GM21737 (cell line): ENCODE measurements at regions not wholly inside any gene's neighbourhood (a gene's known extent, or its start where the extent isn't known, plus 50 kb on each side); places are given as distances from the start of the nearest gene placed in this dataset.

Source experiments
- ATAC-seq: cut with Tn5 transposase; IDR thresholded peaks from one replicate; pipeline ENCODE4 v1.9.1; 2021; ENCODE audit warnings: mild to moderate bottlenecking, moderate library complexity; ENCODE audit not compliant: unreplicated experiment

DNA sequence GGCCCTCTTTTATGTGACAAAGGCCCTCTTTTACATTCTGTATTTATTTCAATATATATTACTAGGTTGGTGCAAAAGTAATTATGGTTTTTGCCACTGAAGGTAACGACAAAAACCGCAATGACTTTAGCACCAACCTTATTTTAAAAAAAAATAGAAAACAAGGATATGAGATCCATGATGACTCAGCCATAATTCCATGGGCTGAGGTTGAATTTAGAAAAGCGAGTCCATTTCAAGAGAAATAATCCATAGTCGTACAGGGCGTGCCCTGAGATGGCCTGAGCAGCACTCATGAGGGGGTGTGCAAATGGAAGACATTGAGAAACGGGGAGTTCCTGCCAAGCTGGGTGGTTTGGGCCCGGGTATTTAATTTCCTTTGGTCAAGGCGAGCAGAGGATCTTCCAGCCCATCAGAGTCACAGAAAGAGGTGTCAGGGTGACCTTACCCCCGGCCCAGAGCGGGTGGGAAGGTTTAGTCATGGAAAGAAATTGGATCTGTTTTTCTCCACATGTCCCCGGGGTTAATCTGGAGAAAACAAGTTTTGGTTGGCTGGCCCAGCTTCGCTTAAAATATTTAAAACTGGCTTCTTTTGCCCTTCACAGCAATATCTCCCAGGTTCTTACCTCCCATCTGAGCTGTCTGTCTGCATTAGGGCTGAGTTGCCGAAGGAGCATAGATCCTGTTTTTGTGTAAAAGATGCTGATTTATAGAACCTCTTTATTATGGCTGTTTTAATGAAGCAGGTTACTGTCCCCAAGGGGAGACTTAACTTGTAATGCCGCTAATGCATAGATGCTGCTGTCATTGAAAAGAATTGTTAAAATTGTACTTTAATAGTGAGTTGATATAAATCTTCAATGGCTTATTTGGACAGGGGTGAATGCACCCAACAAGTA, 255.6 kb downstream of the PREX1 start:
- no peak for ATAC-seq

- ATAC-seq = no peak
Measured at GRCh38 chr20:48569679-48570078, 258.1 kb downstream of the PREX1 start.

GRCh38 chr20:48568520-48568919, 259.3 kb downstream of the PREX1 start:
- ATAC-seq = no peak

- no peak for ATAC-seq
Measured at GRCh38 chr20:48567145-48567544, 260.7 kb downstream of the PREX1 start.

GRCh38 chr20:48564982-48565539, 262.7 kb downstream of the PREX1 start:
- no peak for ATAC-seq

GRCh38 chr20:48563191-48563870, 264.5 kb downstream of the PREX1 start:
- no peak for ATAC-seq

DNA sequence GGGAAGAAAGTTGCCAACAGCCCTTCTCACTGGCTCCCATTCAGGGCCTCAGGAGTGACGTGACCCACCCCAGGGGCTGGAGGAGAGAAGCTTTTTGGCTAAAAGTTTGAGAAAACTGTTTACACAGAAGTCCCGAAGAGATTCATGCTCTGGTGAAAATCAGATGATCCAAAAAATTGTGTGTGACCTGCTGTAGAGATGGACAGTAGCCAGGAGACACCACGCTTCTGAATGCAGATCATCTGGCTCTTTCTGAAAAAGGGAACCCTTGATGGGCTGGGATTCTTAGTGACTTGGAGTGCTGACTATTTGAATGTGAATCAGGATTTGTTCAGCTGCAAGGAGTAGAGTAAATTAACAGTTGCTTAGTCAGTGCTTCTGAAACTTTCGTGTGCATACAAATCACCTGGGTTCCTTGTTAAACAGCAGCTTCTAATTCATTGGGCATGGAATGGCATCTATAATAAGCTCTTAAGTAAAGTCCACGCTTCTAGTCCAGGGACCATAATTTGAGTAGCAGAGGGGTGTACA, 265.1 kb downstream of the PREX1 start:
- ATAC-seq = no peak

DNA sequence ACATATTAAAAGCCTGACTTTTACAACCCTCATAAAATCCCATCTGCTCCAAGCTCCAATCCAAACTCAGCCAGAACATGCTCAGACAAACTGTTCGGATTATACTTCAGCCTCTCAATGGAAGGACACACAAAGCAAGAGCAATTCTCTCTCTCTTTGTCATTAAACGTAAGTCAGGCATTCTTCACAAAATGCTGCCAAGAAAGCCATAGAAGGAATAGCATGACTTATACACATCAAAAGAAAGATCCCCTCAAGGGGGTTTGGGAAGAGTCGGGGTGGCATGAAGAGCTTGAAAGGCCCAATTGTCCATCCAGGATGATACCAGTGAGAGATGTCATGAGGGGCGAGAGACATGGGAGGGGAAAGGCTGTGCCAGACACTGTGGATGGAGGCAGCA, 268.9 kb downstream of the PREX1 start:
- ATAC-seq = no peak

- ATAC-seq = no peak
Measured at GRCh38 chr20:48557380-48557779, 270.4 kb downstream of the PREX1 start.

DNA sequence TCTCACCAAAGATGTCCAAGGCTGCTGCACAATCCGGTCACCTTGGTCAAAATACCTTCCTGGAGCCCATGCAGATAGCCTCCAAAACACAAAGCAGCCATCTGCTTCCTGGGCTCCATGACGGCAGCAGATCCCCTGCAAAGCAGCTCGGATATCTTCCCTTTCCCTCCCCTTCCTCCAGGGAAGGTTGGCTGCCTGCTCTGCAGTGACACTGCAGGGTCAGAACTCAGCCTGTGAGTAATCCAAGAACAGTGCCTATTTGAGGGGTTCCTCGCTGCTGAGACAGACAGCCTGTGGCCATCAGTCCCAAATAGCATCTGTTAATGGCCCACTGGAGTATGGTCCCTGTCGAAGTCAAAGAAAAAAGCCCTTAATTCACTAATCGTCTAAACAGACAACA, 270.8 kb downstream of the PREX1 start:
- ATAC-seq = no peak

GRCh38 chr20:48552550-48552949, 275.2 kb downstream of the PREX1 start:
- no peak for ATAC-seq

DNA sequence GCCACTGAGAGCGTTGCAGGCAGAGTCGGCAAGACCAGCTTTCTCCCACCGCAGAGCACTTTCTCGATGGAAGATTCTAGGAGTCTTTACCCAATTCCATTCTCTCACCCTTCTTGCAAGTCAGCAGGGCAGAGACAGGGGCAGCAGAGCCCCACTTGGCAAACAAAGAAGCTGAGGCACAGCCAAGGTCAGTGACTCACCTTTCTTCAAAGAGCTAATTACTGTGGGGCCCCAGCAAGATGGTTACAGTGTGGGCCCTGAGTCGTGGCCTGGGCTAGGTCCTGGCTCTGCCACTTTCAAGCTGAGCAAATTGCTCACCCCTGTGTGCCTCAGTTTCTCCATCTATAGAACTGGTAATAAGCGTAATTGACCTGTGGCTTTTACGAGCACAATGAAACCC, 277.0 kb downstream of the PREX1 start:
- ATAC-seq = no peak

DNA sequence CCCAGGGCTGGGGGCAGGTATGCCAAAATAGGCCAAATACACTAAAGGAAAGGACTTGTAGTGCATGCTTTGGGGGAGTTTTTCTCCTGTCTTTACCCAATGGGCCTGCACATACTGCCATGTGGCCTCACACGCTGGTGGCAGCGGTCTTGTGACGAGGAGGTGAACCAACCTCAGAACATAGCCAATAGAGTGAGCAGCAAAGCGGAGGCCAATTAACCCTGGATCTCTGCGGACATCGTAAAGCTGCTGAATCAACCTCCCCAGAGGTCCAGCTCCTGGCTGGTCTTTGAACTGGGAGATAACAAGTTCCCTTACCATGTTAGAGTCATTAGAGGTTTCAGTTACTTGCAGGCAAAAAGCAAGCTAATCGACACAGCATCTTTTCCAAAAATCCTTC, 280.1 kb downstream of the PREX1 start:
- ATAC-seq = no peak

DNA sequence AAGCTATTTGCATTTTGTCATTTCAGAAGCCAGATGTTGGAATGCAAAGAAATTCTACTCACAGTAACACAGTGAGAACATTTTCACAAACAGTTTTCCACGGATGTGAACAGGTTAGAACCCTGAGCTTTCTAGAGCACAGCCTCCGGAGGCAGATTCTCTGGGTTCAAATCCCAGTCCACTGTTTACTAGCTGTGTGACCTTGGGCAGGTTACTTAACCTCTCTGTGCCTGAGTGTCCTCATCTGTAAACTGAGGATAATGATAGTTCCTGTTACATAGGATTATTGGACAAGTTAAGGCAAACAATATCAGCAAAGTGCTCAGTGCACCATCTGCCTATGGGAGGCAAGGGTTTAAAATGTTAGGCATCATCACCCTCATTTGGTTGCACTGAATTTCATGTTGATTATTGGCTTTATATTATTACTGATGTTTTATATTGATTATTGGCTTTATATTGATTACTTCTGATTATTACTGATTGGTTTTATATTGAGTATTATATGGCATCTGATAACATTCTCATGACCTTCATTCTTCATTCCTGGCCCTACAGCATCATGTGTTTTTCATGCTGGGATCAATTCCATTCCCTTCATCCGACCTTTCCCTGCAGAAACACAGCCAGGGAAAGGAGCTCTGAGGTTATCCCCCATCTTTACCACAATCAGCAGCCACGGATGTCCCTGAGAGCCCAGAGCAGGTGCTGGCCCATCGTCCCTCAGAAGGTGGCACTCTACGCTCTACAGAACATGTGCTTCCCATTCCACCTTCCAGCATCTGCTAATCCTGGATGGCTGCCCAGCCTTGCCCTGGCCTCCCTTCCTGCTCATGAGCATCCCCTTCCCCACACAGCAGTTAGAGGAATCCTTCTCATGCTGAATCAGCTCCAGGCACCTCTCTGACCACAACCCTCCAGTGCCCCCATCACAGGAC, 283.1 kb downstream of the PREX1 start:
- ATAC-seq = no peak

- no peak for ATAC-seq
Measured at GRCh38 chr20:48541581-48542071, 286.2 kb downstream of the PREX1 start.

DNA sequence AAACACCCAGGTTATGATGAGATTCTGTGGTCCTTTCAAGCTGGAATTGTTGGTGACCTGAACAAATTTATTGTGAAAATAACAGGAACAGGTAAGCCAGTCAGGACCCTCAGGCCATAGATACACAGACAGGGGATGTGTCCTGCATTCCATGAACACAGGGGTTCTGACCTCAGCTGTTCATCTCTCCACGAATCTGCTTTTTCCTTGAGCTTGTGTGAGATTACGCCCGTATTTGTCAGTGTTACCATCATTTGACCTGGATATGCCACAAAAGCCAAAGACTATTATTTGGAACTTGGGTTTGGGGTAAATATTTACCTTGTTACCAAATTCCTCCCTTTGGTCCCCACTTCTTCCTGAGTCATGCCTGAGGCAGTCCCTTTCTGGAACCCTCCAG, 288.9 kb downstream of the PREX1 start:
- no peak for ATAC-seq

DNA sequence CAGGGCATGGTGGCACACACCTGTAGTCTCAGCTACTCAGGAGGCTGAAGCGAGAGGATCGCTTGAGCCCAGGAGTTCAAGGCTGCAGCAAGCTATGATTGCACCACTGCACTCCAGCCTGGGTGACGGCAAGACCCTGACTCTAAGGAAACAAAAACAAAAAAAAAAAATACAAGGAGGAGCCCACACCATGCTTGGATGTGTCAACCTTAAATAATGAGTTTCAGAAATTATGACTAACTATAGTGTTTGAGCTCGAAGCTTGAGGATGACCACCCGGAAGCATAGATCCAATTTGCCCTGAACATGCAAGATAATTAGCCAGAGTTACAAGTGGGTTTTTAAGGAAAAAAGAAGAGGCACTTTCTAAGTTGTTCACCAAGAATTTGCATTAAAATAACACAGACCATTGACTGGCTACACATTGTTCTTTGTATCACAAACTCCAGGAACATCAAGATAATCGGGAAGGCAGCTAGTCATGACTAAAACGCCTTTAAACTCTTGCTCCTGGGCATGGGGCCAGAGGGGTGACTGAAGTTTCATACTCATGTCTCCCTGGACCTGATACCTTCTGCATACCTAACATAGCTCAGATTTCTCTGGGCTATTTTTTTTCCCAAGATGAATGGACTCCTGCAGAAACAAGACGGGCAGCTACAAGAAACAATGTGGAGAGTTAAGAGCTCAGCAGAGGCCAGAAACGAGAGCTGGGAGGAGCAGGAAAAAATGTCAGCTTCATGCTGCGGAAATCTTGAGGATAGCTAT, 289.6 kb downstream of the PREX1 start:
- ATAC-seq = no peak

GRCh38 chr20:48536206-48536605, 291.6 kb downstream of the PREX1 start:
- no peak for ATAC-seq

- no peak for ATAC-seq
Measured at GRCh38 chr20:48535556-48535955, 292.2 kb downstream of the PREX1 start.

DNA sequence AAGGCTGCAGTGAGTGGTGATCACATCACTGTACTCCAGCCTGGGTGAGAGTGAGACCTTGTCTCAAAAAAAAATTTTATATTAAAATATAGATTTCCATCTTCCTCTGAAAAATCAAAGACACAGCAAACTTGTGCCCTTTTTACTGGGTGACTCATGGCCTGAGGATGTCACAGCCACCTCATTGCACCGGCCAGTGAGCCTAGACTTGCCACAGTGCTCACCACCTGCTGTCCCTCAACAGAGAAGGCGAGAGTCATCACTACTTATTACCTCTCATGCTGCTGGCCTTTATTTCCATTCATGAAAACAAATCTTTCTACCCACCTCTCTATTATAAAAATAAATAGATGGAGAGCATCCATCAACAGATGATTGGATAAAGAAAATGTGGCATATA, 295.8 kb downstream of the PREX1 start:
- no peak for ATAC-seq
